ENCODE measurements at regions not wholly inside any gene's neighbourhood (a gene's known extent, or its start where the extent isn't known, plus 50 kb on each side); places are given as distances from the start of the nearest gene placed in this dataset.

DNA sequence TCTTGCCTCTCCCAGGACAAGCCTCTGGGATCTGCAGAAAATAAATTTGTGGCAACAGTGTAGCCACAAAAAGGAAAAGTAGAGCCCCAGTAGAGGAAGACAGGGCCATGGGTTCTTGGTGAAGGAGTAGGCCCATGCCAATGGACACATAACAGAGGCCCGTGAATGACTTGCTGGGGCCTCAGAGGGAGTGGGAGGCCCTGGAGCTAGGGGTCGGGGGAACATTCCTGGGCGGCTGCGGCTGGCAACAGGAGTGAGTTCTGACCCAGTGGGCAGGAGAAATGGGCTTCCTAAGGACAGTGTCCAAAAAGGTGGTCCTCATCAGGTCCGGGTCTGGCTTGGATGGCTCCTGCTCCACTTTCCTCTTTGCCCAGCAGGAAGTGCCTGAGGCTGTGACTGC lies 260.0 kb downstream of the CCSER2 start:
- Histone ChIP-seq H3K36me3 (no peaks in the 10 kb centered on the region), H3K4me3 (no peak overlapping the region), H3K27ac (no peak overlapping the region), H3K9me3 (no peaks in the 10 kb centered on the region), H3K27me3 (no peaks in the 10 kb centered on the region), H3K4me1 (no peaks in the 10 kb centered on the region)
- ATAC-seq (no peak), DNase-seq (no peak)
- intact Hi-C loops (cut with DNase I), result no loop called here
- TF ChIP-seq, protein P1, sequence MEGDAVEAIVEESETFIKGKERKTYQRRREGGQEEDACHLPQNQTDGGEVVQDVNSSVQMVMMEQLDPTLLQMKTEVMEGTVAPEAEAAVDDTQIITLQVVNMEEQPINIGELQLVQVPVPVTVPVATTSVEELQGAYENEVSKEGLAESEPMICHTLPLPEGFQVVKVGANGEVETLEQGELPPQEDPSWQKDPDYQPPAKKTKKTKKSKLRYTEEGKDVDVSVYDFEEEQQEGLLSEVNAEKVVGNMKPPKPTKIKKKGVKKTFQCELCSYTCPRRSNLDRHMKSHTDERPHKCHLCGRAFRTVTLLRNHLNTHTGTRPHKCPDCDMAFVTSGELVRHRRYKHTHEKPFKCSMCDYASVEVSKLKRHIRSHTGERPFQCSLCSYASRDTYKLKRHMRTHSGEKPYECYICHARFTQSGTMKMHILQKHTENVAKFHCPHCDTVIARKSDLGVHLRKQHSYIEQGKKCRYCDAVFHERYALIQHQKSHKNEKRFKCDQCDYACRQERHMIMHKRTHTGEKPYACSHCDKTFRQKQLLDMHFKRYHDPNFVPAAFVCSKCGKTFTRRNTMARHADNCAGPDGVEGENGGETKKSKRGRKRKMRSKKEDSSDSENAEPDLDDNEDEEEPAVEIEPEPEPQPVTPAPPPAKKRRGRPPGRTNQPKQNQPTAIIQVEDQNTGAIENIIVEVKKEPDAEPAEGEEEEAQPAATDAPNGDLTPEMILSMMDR (IDR thresholded peaks at IDR 0.05), result no peak

DNA sequence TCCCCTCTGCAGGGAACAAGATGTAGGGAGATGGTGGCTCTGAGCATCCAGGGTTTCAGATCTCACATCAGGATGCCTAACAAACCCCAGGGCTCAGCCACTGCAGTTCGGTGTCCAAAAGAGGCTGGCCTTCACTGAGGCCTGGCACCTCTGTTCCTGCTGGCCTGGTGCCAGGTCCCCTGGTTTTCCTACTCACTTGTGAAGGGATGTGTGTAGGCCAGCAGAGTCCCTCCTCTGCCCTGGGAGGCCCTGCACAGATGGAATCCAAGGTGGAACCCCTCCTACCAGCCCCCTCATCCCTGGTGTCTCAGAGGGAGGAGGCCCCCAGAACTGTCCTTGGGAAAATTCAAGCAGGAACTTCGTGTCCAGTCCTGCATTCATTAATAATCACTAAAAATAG lies 260.6 kb downstream of the CCSER2 start:
- intact Hi-C loops (cut with DNase I), result no loop called here
- no peaks in the 10 kb centered on the region for H3K4me1 ChIP-seq

GRCh38 chr10:84589526-84590205 lies 261.3 kb downstream of the CCSER2 start:
- no peak for ATAC-seq
- no peak overlapping the region for H3K27ac ChIP-seq
- TF ChIP-seq, protein P1 (IDR thresholded peaks at IDR 0.05), result no peak
- H3K27me3 ChIP-seq, result no peaks in the 10 kb centered on the region
- H3K9me3 ChIP-seq, result no peaks in the 10 kb centered on the region
- no peak overlapping the region for H3K4me3 ChIP-seq
- H3K36me3 ChIP-seq, result no peaks in the 10 kb centered on the region
- intact Hi-C loops (cut with DNase I), result no loop called here
- DNase-seq, result no peak
- H3K4me1 ChIP-seq, result no peaks in the 10 kb centered on the region

More for the DNA sequence above, 260.6 kb downstream of the CCSER2 start:
- Histone ChIP-seq H3K27ac (no peak overlapping the region), H3K36me3 (no peaks in the 10 kb centered on the region), H3K27me3 (no peaks in the 10 kb centered on the region), H3K9me3 (no peaks in the 10 kb centered on the region), H3K4me3 (no peak overlapping the region)
- TF ChIP-seq, protein P1 (IDR thresholded peaks at IDR 0.05), result no peak
- ATAC-seq (no peak), DNase-seq (no peak)

DNA sequence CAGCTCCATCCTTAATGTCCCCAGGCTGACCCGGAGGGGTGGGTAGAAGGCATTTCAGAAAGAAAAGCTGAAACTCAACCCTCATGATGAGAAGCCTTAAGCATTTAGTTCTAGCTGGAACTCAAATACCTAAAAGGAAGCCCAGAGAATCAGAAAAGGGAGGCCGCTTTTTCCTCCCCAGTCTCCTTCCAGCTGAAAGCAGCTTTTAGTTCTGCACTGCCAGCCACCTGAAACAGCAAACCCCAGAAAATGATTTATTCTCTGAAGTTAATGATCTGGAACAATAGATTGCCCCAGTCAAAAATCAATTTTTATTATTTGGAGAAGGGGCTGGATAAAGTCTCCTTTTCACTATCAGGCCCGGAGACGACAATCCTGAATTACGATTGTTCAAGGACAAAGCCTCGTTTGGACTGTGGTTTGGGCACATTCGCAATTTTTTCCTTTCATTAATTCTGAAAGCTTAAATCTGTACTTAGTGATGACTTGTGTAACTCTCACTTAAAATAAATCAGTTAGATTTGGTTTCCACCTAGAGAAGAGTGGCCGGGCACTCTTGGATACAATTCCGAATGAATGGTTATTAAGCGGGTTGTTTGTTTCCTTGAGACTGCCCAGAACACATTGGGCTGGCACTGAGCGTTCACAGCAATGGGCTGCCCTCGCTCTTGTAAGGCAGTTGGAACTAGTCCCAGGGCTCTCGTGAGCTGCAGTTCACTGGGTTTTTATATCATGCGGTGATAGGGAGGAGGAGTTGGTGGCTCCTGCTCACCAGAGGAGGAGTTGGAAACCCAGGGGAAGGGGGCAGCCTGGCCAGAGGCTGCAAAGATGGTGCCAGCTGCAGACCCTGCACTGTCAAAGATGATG lies 262.2 kb downstream of the CCSER2 start:
- Histone ChIP-seq H3K36me3 (no peaks in the 10 kb centered on the region), H3K4me3 (no peak overlapping the region), H3K9me3 (no peaks in the 10 kb centered on the region), H3K27me3 (no peaks in the 10 kb centered on the region), H3K27ac (no peak overlapping the region), H3K4me1 (no peaks in the 10 kb centered on the region)
- DNase-seq (no peak), ATAC-seq (peak; percentile 62)
- intact Hi-C loops (cut with DNase I), result no loop called here
- TF ChIP-seq, protein P1 (IDR thresholded peaks at IDR 0.05), result no peak

GRCh38 chr10:84593506-84593905 lies 265.1 kb downstream of the CCSER2 start:
- TF ChIP-seq, protein P1 (IDR thresholded peaks at IDR 0.05), result no peak
- ATAC-seq (no peak), DNase-seq (no peak)
- H3K4me3 ChIP-seq, result no peak overlapping the region
- no peaks in the 10 kb centered on the region for H3K36me3 ChIP-seq
- intact Hi-C loops (cut with DNase I), result no loop called here
- H3K9me3 ChIP-seq, result peaks cover 0 to 2% of the 10 kb centered on the region in 2 donors
- no peaks in the 10 kb centered on the region for H3K27me3 ChIP-seq
- no peaks in the 10 kb centered on the region for H3K4me1 ChIP-seq
- H3K27ac ChIP-seq, result no peak overlapping the region

Measured in left lung (tissue), 4 donors.